ENCODE measurements at regions not wholly inside any gene's neighbourhood (a gene's known extent, or its start where the extent isn't known, plus 50 kb on each side); places are given as distances from the start of the nearest gene placed in this dataset.

DNA sequence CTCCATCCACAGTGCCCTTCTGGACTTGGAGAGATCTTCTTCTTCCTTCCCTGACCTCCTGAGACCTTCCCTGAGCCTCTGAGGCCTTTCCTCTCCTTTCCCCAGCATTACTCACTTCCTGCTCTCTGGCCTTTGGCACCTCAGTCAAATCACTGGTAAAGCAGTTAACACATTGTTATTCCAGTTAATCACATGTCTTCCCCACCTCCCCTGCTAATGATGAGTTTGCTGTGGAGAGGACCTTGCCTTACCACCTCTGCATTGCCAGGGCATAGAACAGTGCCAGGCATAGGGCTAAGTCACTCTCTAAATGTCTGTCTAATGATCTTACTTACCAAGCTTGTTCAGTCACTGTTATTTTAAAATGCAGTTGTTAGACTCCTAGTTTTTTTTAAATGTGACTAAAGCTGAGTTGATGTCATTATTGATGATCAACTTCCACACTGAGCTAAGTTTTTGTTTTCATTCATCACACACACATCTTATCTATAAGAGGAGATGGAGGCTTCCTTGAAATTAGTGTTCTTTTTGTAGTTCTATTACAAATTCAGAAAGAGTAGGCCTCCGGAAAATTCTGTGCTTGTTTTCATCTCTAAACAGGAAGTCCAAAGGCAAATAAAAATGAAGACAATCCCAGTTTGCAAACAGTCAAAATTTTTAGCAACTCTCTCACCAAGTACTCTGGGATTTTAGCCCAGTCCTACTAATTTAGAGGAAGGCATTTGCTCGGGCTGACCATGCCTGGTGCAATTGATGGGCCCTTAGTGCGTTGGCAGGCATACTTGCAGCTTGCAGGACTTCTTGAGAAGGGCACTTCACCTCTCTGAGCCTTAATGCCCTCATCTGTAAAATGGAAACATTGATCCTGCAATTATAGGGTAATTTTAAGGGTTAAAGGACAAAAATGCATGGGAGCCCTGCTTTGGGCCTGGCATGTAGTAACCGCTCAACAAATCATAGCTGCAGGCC lies 113.7 kb upstream of the SPRED2 start:
- Histone ChIP-seq H3K27ac (ENCODE audit: low read depth in 2 of 2, low read length in 2 of 2) (no peak overlapping the region), H3K4me1 (ENCODE audit: control insufficient read depth in 2 of 2, insufficient read depth in 2 of 2, low read length in 2 of 2) (peaks cover 0 to 5% of the 10 kb centered on the region in 2 donors)

DNA sequence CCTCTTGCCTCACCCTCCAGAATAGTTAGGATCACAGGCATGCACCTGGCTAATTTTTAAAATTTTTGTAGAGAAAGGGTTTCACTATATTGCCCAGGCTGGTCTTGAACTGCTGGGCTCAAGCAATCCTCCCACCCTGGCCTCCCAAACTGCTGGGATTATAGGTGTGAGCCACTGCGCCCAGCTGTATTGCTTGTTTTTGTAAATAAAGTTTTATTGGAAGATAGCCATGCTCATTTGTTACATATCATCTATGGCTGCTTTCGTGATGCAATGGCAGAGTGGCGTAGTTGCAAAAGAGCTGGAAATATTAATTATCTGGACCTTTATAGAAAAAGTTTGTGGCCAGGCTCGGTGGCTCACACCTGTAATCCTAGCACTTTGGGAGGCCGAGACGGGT lies 109.4 kb upstream of the SPRED2 start:
- H3K4me3 ChIP-seq (ENCODE audit: low read length in 2 of 2), result no peak overlapping the region
- no peaks in the 10 kb centered on the region for H3K27me3 ChIP-seq (ENCODE audit: control insufficient read depth in 2 of 2, insufficient read depth in 2 of 2, low read length in 2 of 2)
- no peak overlapping the region for H3K27ac ChIP-seq (ENCODE audit: low read depth in 2 of 2, low read length in 2 of 2)
- H3K4me1 ChIP-seq (ENCODE audit: control insufficient read depth in 2 of 2, insufficient read depth in 2 of 2, low read length in 2 of 2), result peaks cover 0 to 5% of the 10 kb centered on the region in 2 donors
- no peaks in the 10 kb centered on the region for H3K9me3 ChIP-seq (ENCODE audit: control insufficient read depth in 2 of 2, low read length in 2 of 2)
- H3K9ac ChIP-seq (ENCODE audit: low read depth in 1 of 2, low read length in 2 of 2), result no peak overlapping the region
- H3K36me3 ChIP-seq (ENCODE audit: control insufficient read depth in 2 of 2, insufficient read depth in 2 of 2, low read length in 2 of 2), result no peaks in the 10 kb centered on the region

More for the DNA sequence above, 113.7 kb upstream of the SPRED2 start:
- no peaks in the 10 kb centered on the region for H3K27me3 ChIP-seq (ENCODE audit: control insufficient read depth in 2 of 2, insufficient read depth in 2 of 2, low read length in 2 of 2)
- no peaks in the 10 kb centered on the region for H3K9me3 ChIP-seq (ENCODE audit: control insufficient read depth in 2 of 2, low read length in 2 of 2)
- no peaks in the 10 kb centered on the region for H3K36me3 ChIP-seq (ENCODE audit: control insufficient read depth in 2 of 2, insufficient read depth in 2 of 2, low read length in 2 of 2)
- H3K9ac ChIP-seq (ENCODE audit: low read depth in 1 of 2, low read length in 2 of 2), result no peak overlapping the region
- no peak overlapping the region for H3K4me3 ChIP-seq (ENCODE audit: low read length in 2 of 2)

DNA sequence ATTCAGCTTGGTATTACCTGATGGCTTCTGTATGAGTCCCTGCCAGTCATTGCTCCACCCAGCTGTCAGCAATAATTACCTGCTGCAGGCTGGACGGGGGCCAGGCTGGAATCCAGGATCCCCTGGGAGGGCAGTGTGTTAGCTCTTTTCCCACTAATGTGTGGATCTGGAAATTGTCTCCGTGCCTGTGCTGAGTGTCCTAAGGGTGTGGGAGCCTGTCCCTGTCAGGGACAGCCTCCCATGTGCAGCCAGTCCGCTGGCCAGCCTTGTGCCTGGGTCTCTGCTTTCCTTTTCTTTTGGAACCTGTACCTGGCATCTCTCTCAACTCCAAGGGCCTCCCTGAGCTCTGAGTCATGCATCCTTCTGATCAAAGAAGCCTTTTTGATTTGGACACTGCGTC lies 107.2 kb upstream of the SPRED2 start:
- Histone ChIP-seq H3K27ac (ENCODE audit: low read depth in 2 of 2, low read length in 2 of 2) (no peak overlapping the region), H3K9ac (ENCODE audit: low read depth in 1 of 2, low read length in 2 of 2) (no peak overlapping the region), H3K9me3 (ENCODE audit: control insufficient read depth in 2 of 2, low read length in 2 of 2) (no peaks in the 10 kb centered on the region), H3K36me3 (ENCODE audit: control insufficient read depth in 2 of 2, insufficient read depth in 2 of 2, low read length in 2 of 2) (no peaks in the 10 kb centered on the region), H3K4me1 (ENCODE audit: control insufficient read depth in 2 of 2, insufficient read depth in 2 of 2, low read length in 2 of 2) (no peaks in the 10 kb centered on the region), H3K27me3 (ENCODE audit: control insufficient read depth in 2 of 2, insufficient read depth in 2 of 2, low read length in 2 of 2) (no peaks in the 10 kb centered on the region), H3K4me3 (ENCODE audit: low read length in 2 of 2) (no peak overlapping the region)

DNA sequence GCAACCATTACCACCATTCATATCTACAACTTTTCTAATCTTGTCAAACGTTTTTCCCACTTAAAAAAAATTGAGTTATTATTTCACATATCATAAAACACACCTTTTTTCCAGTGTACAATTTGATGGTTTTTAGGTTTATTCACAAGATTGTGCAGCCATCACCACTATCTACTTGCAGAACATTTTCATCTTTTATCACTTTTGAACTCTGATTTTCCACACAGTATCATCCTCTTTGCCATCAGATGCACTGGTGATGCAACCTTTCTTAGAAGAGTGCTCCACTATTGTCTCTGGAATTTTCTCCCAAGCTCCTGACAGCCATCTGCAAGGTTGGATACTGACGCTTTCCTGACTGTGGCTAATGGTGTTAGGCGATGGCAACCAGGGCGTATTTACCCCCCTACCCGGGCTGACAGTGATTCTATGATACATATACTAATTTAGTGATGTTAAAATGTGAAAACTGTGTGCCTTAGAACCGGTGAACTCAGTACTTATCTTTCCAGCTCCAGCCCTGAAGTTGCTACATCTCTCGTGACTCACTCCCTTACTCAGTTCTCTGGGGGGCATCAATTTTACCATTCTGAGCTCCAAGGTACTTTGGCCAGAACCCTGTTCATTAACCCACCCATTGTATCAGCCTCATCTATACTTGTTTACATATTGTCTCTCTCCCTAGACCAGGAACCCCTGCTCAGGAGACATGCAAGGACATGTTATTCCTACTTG lies 105.4 kb upstream of the SPRED2 start:
- H3K27ac ChIP-seq (ENCODE audit: low read depth in 2 of 2, low read length in 2 of 2), result no peak overlapping the region
- H3K36me3 ChIP-seq (ENCODE audit: control insufficient read depth in 2 of 2, insufficient read depth in 2 of 2, low read length in 2 of 2), result no peaks in the 10 kb centered on the region
- no peak overlapping the region for H3K4me3 ChIP-seq (ENCODE audit: low read length in 2 of 2)
- H3K9ac ChIP-seq (ENCODE audit: low read depth in 1 of 2, low read length in 2 of 2), result no peak overlapping the region
- H3K9me3 ChIP-seq (ENCODE audit: control insufficient read depth in 2 of 2, low read length in 2 of 2), result no peaks in the 10 kb centered on the region
- H3K27me3 ChIP-seq (ENCODE audit: control insufficient read depth in 2 of 2, insufficient read depth in 2 of 2, low read length in 2 of 2), result no peaks in the 10 kb centered on the region
- no peaks in the 10 kb centered on the region for H3K4me1 ChIP-seq (ENCODE audit: control insufficient read depth in 2 of 2, insufficient read depth in 2 of 2, low read length in 2 of 2)

DNA sequence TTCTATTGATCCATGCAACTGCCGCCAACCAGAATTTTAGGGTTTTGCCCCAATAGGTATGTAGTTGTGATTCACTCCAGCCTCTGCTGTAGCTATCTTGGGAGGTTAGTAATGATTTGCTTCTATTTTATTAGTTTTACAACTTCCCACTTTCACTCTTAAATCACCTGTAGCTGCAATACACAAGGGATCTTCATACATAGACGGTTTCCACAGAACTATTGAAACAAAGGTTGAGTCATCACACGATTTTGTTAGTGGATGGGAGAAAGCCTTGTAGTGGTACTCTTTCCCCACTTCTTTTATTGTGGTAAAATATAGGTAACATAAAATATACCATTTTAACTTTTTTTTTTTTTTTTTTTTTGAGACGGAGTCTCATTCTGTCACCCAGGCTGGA lies 104.2 kb upstream of the SPRED2 start:
- Histone ChIP-seq H3K36me3 (ENCODE audit: control insufficient read depth in 2 of 2, insufficient read depth in 2 of 2, low read length in 2 of 2) (no peaks in the 10 kb centered on the region), H3K27me3 (ENCODE audit: control insufficient read depth in 2 of 2, insufficient read depth in 2 of 2, low read length in 2 of 2) (no peaks in the 10 kb centered on the region), H3K9me3 (ENCODE audit: control insufficient read depth in 2 of 2, low read length in 2 of 2) (no peaks in the 10 kb centered on the region), H3K27ac (ENCODE audit: low read depth in 2 of 2, low read length in 2 of 2) (no peak overlapping the region), H3K4me1 (ENCODE audit: control insufficient read depth in 2 of 2, insufficient read depth in 2 of 2, low read length in 2 of 2) (no peaks in the 10 kb centered on the region), H3K9ac (ENCODE audit: low read depth in 1 of 2, low read length in 2 of 2) (no peak overlapping the region), H3K4me3 (ENCODE audit: low read length in 2 of 2) (no peak overlapping the region)

DNA sequence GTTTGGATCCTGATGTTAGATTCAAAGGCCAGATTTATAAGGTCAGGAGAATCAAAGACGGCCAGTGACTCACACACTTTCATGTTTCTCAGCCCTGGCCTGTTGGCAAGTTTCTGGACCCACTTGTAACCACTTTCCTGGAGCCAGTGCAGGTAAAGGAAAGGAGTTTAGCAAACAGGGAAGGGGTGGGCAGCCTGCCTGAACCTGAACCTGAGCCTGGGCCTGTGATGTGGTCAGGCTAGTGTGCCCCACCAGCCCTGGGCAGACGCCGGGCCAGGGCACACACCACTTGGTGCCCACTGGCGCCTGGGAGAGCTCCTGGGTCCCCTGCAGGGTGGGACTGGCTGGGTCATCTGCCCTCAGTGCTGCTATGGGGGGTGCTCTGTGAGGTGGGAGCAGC lies 100.5 kb upstream of the SPRED2 start:
- Histone ChIP-seq H3K4me3 (ENCODE audit: low read length in 2 of 2) (no peak overlapping the region), H3K4me1 (ENCODE audit: control insufficient read depth in 2 of 2, insufficient read depth in 2 of 2, low read length in 2 of 2) (peaks cover 0 to 1% of the 10 kb centered on the region in 2 donors)

DNA sequence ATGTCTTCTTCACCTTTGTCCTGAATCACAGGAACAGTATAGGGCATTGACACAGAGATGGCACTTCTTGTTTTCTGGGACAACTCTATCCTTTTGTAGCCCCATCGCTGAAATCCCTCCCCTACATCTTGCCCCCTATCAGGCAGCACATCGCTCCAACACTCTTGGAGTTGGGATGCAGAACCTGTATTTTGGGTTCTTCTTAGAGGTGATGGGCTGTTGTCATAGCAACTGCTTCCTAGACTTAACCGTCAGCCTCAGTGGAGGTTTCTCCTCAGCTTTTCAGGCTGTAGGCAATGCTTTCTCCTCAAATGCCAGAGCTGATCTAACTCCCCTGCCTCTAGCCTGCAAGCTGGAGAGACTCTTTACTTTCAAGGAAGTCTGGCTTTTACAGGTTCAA lies 99.9 kb upstream of the SPRED2 start:
- Histone ChIP-seq H3K27me3 (ENCODE audit: control insufficient read depth in 2 of 2, insufficient read depth in 2 of 2, low read length in 2 of 2) (no peaks in the 10 kb centered on the region), H3K36me3 (ENCODE audit: control insufficient read depth in 2 of 2, insufficient read depth in 2 of 2, low read length in 2 of 2) (no peaks in the 10 kb centered on the region), H3K27ac (ENCODE audit: low read depth in 2 of 2, low read length in 2 of 2) (no peak overlapping the region), H3K4me1 (ENCODE audit: control insufficient read depth in 2 of 2, insufficient read depth in 2 of 2, low read length in 2 of 2) (peaks cover 0 to 5% of the 10 kb centered on the region in 2 donors), H3K9me3 (ENCODE audit: control insufficient read depth in 2 of 2, low read length in 2 of 2) (no peaks in the 10 kb centered on the region), H3K9ac (ENCODE audit: low read depth in 1 of 2, low read length in 2 of 2) (no peak overlapping the region), H3K4me3 (ENCODE audit: low read length in 2 of 2) (no peak overlapping the region)

More for the DNA sequence above, 100.5 kb upstream of the SPRED2 start:
- Histone ChIP-seq H3K9ac (ENCODE audit: low read depth in 1 of 2, low read length in 2 of 2) (no peak overlapping the region), H3K27ac (ENCODE audit: low read depth in 2 of 2, low read length in 2 of 2) (no peak overlapping the region), H3K36me3 (ENCODE audit: control insufficient read depth in 2 of 2, insufficient read depth in 2 of 2, low read length in 2 of 2) (no peaks in the 10 kb centered on the region), H3K27me3 (ENCODE audit: control insufficient read depth in 2 of 2, insufficient read depth in 2 of 2, low read length in 2 of 2) (no peaks in the 10 kb centered on the region), H3K9me3 (ENCODE audit: control insufficient read depth in 2 of 2, low read length in 2 of 2) (no peaks in the 10 kb centered on the region)

DNA sequence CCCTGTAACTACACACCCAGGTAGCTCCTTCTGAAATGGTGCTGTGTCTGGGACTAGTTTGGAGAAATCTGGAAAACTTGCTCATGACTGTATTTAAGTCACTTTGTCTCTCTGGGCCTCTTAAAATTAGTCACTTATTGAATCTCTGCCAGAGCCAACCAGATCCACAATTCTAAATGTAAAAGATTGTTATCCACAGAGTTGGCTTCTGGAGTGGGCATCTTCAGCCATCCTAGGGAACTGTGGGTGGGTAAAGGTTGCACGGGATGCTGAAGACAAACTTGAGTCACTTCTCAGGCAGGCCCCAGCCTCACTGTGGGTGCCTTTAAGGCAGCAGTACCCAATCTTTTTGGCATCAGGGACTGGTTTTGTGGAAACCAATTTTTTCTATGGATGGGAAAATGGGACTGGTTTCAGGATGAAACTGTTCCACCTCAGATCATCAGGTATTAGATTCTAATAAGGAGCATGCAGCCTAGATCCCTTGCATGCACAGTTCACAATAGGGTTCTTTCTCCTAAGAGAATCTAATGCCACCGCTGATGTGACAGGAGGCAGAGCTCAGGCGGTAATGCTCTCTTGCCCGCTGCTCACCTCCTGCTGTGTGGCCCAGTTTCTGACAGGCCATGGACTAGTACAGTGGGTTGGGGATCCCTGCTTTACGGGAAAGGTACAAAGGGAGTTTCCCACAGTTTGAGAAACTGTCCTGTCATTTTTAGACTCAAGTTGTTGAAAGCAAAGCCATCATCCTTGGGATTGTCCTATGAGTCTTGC lies 98.3 kb upstream of the SPRED2 start:
- Histone ChIP-seq H3K36me3 (ENCODE audit: control insufficient read depth in 2 of 2, insufficient read depth in 2 of 2, low read length in 2 of 2) (no peaks in the 10 kb centered on the region), H3K27me3 (ENCODE audit: control insufficient read depth in 2 of 2, insufficient read depth in 2 of 2, low read length in 2 of 2) (no peaks in the 10 kb centered on the region), H3K27ac (ENCODE audit: low read depth in 2 of 2, low read length in 2 of 2) (no peak overlapping the region), H3K9me3 (ENCODE audit: control insufficient read depth in 2 of 2, low read length in 2 of 2) (no peaks in the 10 kb centered on the region), H3K4me1 (ENCODE audit: control insufficient read depth in 2 of 2, insufficient read depth in 2 of 2, low read length in 2 of 2) (peaks cover 0 to 6% of the 10 kb centered on the region in 2 donors), H3K9ac (ENCODE audit: low read depth in 1 of 2, low read length in 2 of 2) (no peak overlapping the region), H3K4me3 (ENCODE audit: low read length in 2 of 2) (no peak overlapping the region)

DNA sequence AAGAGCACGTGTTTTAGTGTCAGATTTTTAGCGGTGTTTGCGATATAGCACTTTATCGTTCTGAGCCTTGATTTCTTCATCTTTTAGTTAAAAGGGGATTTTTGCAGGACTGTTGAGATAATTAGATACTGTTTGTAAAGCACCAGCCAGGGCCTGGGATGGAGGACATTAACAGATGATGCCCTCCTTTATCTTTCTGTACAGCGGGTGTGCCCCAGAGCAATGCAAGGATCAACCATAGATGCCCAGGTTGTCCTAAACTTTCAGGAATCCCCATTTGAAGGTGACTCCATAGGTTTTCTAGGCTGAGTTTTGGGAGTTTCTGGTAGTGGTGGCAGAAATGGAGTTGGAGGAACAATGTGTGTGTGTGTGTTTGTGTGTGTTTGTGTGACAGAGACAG lies 97.0 kb upstream of the SPRED2 start:
- H3K9me3 ChIP-seq (ENCODE audit: control insufficient read depth in 2 of 2, low read length in 2 of 2), result no peaks in the 10 kb centered on the region
- no peak overlapping the region for H3K4me3 ChIP-seq (ENCODE audit: low read length in 2 of 2)
- peaks cover 0 to 9% of the 10 kb centered on the region in 2 donors for H3K4me1 ChIP-seq (ENCODE audit: control insufficient read depth in 2 of 2, insufficient read depth in 2 of 2, low read length in 2 of 2)
- H3K36me3 ChIP-seq (ENCODE audit: control insufficient read depth in 2 of 2, insufficient read depth in 2 of 2, low read length in 2 of 2), result no peaks in the 10 kb centered on the region
- no peaks in the 10 kb centered on the region for H3K27me3 ChIP-seq (ENCODE audit: control insufficient read depth in 2 of 2, insufficient read depth in 2 of 2, low read length in 2 of 2)
- H3K9ac ChIP-seq (ENCODE audit: low read depth in 1 of 2, low read length in 2 of 2), result no peak overlapping the region
- no peak overlapping the region for H3K27ac ChIP-seq (ENCODE audit: low read depth in 2 of 2, low read length in 2 of 2)

DNA sequence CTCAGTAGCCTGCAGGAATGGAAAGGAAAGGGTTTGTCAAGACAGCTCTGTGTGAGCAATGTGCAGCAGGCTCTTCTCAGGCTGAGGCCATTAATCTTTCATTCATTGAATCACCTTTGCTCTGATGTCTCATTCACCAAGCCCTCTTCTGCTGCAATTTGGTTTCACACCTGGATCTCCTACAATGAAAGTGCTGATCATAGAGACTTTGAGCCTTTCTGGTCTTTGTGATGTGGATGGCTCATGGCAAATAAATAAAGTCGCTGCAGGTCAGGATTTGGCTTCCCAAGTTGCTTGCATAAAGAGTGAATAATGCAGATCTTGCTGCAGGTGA lies 95.8 kb upstream of the SPRED2 start:
- H3K27ac ChIP-seq (ENCODE audit: low read depth in 2 of 2, low read length in 2 of 2), result no peak overlapping the region
- peak overlapping the region in 1 of 2 donors; percentile 13 for H3K4me3 ChIP-seq (ENCODE audit: low read length in 2 of 2)
- H3K27me3 ChIP-seq (ENCODE audit: control insufficient read depth in 2 of 2, insufficient read depth in 2 of 2, low read length in 2 of 2), result no peaks in the 10 kb centered on the region
- no peaks in the 10 kb centered on the region for H3K9me3 ChIP-seq (ENCODE audit: control insufficient read depth in 2 of 2, low read length in 2 of 2)
- peaks cover 0 to 9% of the 10 kb centered on the region in 2 donors for H3K4me1 ChIP-seq (ENCODE audit: control insufficient read depth in 2 of 2, insufficient read depth in 2 of 2, low read length in 2 of 2)
- no peak overlapping the region for H3K9ac ChIP-seq (ENCODE audit: low read depth in 1 of 2, low read length in 2 of 2)
- no peaks in the 10 kb centered on the region for H3K36me3 ChIP-seq (ENCODE audit: control insufficient read depth in 2 of 2, insufficient read depth in 2 of 2, low read length in 2 of 2)

Measured in mucosa of rectum (tissue), 2 donors.